Ovary (tissue), 7 donors: ENCODE measurements at regions not wholly inside any gene's neighbourhood (a gene's known extent, or its start where the extent isn't known, plus 50 kb on each side); places are given as distances from the start of the nearest gene placed in this dataset.

Source experiments
- DNase-seq, 5 donors: peaks; one replicate each; pipeline ENCODE4 v3.0.0-alpha.2; 2019 to 2020
- H3K27ac ChIP-seq, 2 donors: fragments of 200-600 bp; one replicate each; pipeline versions ENCODE4 v1.5.1 to v1.8.0; 2019 to 2022
- H3K27me3 ChIP-seq: fragments of 200-600 bp; one replicate; pipeline ENCODE4 v1.8.0; 2022
- H3K36me3 ChIP-seq: fragments of 200-600 bp; sonication (generic); one replicate; pipeline ENCODE4 v1.5.1; 2019
- H3K4me1 ChIP-seq: one replicate; pipeline ENCODE4 v1.8.1; 2013; ENCODE audit warnings: mild to moderate bottlenecking, moderate library complexity; ENCODE audit not compliant: insufficient read depth
- H3K4me3 ChIP-seq: fragments of 200-600 bp; sonication (generic); one replicate; pipeline ENCODE4 v1.5.1; 2017
- H3K9me3 ChIP-seq, 2 donors: fragments of 200-600 bp in 1 of 2; sonication (generic) in 1 of 2; one replicate each; pipeline versions ENCODE4 v1.5.1 to v1.8.1; 2013 to 2019; ENCODE audit warnings: mild to moderate bottlenecking in 1 of 2, moderate library complexity in 1 of 2
- CTCF ChIP-seq, 3 donors: fragments of 450-650 bp in 2 of 3; fragments of 200-600 bp in 1 of 3; IDR thresholded peaks; one replicate each; pipeline versions ENCODE4 v1.5.1 to v1.8.0; 2016 to 2022; ENCODE audit warnings: antibody characterized with exemption in 3 of 3, mild to moderate bottlenecking in 1 of 3
- EP300 ChIP-seq: sonication (generic); formaldehyde crosslinking; IDR thresholded peaks from one replicate; pipeline ENCODE4 v1.6.1; 2017; ENCODE audit warnings: antibody characterized with exemption
- POLR2A ChIP-seq: fragments of 450-650 bp; IDR thresholded peaks from one replicate; pipeline ENCODE4 v1.6.1; 2017; ENCODE audit warnings: antibody characterized with exemption, mild to moderate bottlenecking, moderate library complexity
- WGBS, 3 donors: extraction: QIAGEN DNeasy Blood & Tissue Kit in 1 of 3; methylation state at CpG; one replicate each; pipeline versions ENCODE4 v1.1.5 to v1.1.7; 2013 to 2017; 5-methylcytosine and 5-hydroxymethylcytosine counted together
- intact Hi-C, 4 donors: fragments of 100-400 bp; cut with DNase I; formaldehyde crosslinking; loops; one replicate each; pipeline versions ENCODE4 v1.11.0 to v1.15.1; 2022 to 2023
- donor health status: DM: no; HTN: no; CAD: no; lungs with moderate emphysema.
- donor health status: DM: no; HTN: no; CAD: no.
- donor health status: Bipolar disorder and iron deficiency.
- donor health status: DM: no; HTN: no; CAD: no.
- donor health status: DM: yes; HTN: yes; CAD: no.

- DNase-seq: no peak
- H3K36me3 ChIP-seq: no peaks in the 10 kb centered on the region
- no peaks in the 10 kb centered on the region for H3K9me3 ChIP-seq
- intact Hi-C loops: no loop called here
- no peaks in the 10 kb centered on the region for H3K27me3 ChIP-seq
- no peak for TF ChIP-seq CTCF (IDR thresholded peaks at IDR 0.05)
- no peak for TF ChIP-seq POLR2A
- no peak for TF ChIP-seq EP300
- no peak overlapping the region for H3K4me3 ChIP-seq
- peaks cover 2% of the 10 kb centered on the region for H3K4me1 ChIP-seq
- 68 to 84% (median 72%) methylated on average over 6 to 7 of the region's 7 CpGs for WGBS, 3 donors
- no peak overlapping the region for H3K27ac ChIP-seq
Measured at GRCh38 chr6:44004625-44005506, 122.4 kb downstream of the MRPL14 start.

- Histone ChIP-seq H3K27me3 (no peaks in the 10 kb centered on the region), H3K4me1 (peaks cover 2% of the 10 kb centered on the region), H3K9me3 (no peaks in the 10 kb centered on the region), H3K36me3 (no peaks in the 10 kb centered on the region), H3K4me3 (no peak overlapping the region), H3K27ac (no peak overlapping the region)
- TF ChIP-seq POLR2A (no peak), CTCF (IDR thresholded peaks at IDR 0.05) (no peak), EP300 (no peak)
- DNase-seq: no peak
- WGBS, 3 donors: 74 to 78% (median 78%) methylated on average over 9 of the region's 9 CpGs
- intact Hi-C loops: no loop called here
Measured at GRCh38 chr6:44004136-44004535, 123.1 kb downstream of the MRPL14 start.

GRCh38 chr6:44003345-44004061, 123.7 kb downstream of the MRPL14 start:
- H3K9me3 ChIP-seq: no peaks in the 10 kb centered on the region
- 83 to 90% (median 86%) methylated on average over 22 of the region's 22 CpGs for WGBS, 3 donors
- peaks cover 2% of the 10 kb centered on the region for H3K4me1 ChIP-seq
- H3K27me3 ChIP-seq: no peaks in the 10 kb centered on the region
- H3K27ac ChIP-seq: no peak overlapping the region
- TF ChIP-seq EP300: no peak
- TF ChIP-seq CTCF (IDR thresholded peaks at IDR 0.05): no peak
- no peak for TF ChIP-seq POLR2A
- no peaks in the 10 kb centered on the region for H3K36me3 ChIP-seq
- peak in 1 of 5 donors; percentile 14 for DNase-seq
- intact Hi-C loops: no loop called here
- H3K4me3 ChIP-seq: no peak overlapping the region

GRCh38 chr6:44002593-44003344, 124.5 kb downstream of the MRPL14 start:
- WGBS, 3 donors: 3 to 4% (median 3%) methylated on average over 66 to 76 of the region's 76 CpGs
- intact Hi-C loops: no loop called here
- H3K4me3 ChIP-seq: peak overlapping the region; percentile 32
- TF ChIP-seq POLR2A: no peak
- peak in 1 of 3 donors; percentile 22 for TF ChIP-seq CTCF (IDR thresholded peaks at IDR 0.05)
- TF ChIP-seq EP300: no peak
- peaks cover 2% of the 10 kb centered on the region for H3K4me1 ChIP-seq
- no peaks in the 10 kb centered on the region for H3K9me3 ChIP-seq
- H3K27me3 ChIP-seq: no peaks in the 10 kb centered on the region
- no peak overlapping the region for H3K27ac ChIP-seq
- H3K36me3 ChIP-seq: no peaks in the 10 kb centered on the region
- DNase-seq: peak; percentile 25 to 57 (median 36)
